ENCODE measurements at regions not wholly inside any gene's neighbourhood (a gene's known extent, or its start where the extent isn't known, plus 50 kb on each side); places are given as distances from the start of the nearest gene placed in this dataset.

- no peak for DNase-seq (ENCODE audit: low spot score)
Measured at GRCh38 chr12:60042835-60043234, 447.0 kb downstream of the SLC16A7 start.

- DNase-seq (ENCODE audit: low spot score) = no peak
Measured at GRCh38 chr12:60043236-60043635, 447.4 kb downstream of the SLC16A7 start.

DNA sequence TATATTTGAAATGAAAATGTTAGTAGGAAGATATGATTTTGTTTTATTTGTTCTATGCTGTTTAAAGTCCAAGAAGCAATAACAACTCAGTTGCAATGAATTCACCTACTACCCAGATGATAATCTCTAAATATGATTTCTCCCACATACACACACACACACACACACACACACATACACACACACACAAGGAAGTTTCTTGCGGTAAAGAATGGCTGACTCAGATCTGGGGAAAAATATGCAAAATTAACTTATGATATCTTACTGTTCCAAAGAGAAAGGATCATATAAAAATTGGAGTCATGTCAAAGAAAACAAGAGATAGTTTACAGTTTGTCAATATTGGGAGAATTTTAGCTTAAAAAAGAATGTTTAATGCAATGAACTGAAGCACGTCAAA, 456.7 kb downstream of the SLC16A7 start:
- DNase-seq (ENCODE audit: low spot score) = no peak

DNA sequence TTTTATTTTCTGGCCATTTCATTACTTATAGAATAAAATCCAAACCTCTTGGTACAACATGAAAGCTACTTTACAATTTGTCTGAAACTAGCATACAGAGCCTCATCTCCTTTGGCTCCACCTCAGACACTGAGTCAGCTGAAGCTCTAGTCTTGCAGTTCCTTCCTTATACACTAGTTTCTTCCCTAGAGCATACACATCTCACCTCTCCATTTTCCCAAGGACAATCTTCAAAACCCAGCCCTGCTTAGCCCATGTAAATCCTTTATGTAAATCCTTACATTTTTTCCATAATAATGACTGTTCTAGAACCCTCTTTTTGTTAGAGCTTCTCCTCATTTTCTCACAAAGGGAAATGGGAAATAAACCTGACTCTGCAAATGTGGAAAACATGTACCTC, 463.4 kb downstream of the SLC16A7 start:
- no peak for DNase-seq (ENCODE audit: low spot score)

- DNase-seq (ENCODE audit: low spot score) = no peak
Measured at GRCh38 chr12:60066655-60067054, 470.8 kb downstream of the SLC16A7 start.

GRCh38 chr12:60070552-60070951, 474.7 kb downstream of the SLC16A7 start:
- DNase-seq (ENCODE audit: low spot score) = no peak

- no peak for DNase-seq (ENCODE audit: low spot score)
Measured at GRCh38 chr12:60071759-60072191, 475.9 kb downstream of the SLC16A7 start.

GRCh38 chr12:60072911-60073310, 477.1 kb downstream of the SLC16A7 start:
- no peak for DNase-seq (ENCODE audit: low spot score)

- no peak for DNase-seq (ENCODE audit: low spot score)
Measured at GRCh38 chr12:60075091-60075490, 479.3 kb downstream of the SLC16A7 start.

DNA sequence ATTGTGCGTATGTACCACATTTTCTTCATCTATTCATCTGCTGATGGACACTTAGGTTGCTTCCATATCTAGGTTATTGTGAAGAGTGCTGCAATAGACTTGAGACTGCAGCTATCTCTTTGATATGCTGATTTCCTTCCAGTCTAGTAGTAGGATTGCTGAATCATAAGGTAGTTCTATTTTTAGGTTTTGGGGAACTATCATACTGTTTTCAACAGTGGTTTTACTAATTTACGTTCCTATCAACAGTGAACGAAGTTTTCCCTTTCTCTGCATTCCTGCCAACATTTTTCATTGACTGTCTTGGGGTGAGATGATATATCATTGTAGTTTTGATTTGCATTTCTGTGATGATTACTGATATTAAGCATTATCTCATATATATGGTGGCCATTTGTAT, 482.2 kb downstream of the SLC16A7 start:
- no peak for DNase-seq (ENCODE audit: low spot score)

DNA sequence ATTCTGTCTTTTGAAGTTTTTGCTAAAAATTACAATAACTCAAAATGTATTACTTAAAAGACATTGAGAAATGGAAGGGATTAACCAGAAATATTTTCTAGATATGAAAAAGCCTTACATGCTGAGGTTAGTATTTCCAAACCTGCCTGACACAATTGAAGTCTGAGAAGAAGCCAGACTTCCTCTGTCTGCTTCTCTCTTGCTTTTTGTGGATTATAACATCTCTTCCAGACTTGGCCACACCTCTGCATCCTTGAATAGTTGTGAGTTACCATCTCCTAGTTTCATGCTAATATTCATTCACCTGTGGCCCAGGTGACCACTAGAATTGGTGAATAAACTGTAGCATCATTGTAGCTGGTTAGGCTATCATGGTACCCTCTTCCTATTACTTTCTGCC, 497.6 kb downstream of the SLC16A7 start:
- DNase-seq (ENCODE audit: low spot score) = no peak

DNA sequence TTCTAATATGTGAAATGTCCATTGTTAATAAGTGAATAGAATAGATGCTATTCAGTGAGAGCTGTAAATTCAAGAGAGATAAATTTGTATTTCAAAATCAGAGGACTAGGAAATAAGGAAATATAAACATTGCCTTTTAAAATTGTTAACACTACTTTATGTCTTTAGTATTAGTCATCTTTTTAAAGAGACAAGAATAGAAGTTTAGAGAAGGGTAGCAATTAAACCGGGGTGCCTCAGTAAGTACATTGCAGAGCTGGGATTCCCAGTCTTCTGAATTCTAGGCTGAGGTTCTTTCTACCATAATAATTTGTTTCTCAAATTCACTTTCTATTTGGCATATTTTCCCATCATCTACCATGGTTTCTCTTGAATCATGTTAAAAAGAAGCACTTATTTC, 498.6 kb downstream of the SLC16A7 start:
- DNase-seq (ENCODE audit: low spot score) = no peak

GRCh38 chr12:60096727-60097126, 500.9 kb downstream of the SLC16A7 start:
- DNase-seq (ENCODE audit: low spot score) = no peak

GRCh38 chr12:60100160-60100559, 504.3 kb downstream of the SLC16A7 start:
- DNase-seq (ENCODE audit: low spot score) = no peak

- no peak for DNase-seq (ENCODE audit: low spot score)
Measured at GRCh38 chr12:60100852-60101251, 505.0 kb downstream of the SLC16A7 start.

GRCh38 chr12:60101715-60102114, 505.9 kb downstream of the SLC16A7 start:
- DNase-seq (ENCODE audit: low spot score) = no peak

- no peak for DNase-seq (ENCODE audit: low spot score)
Measured at GRCh38 chr12:60106214-60106613, 510.4 kb downstream of the SLC16A7 start.

GRCh38 chr12:60107992-60108391, 512.2 kb downstream of the SLC16A7 start:
- DNase-seq (ENCODE audit: low spot score) = no peak

- DNase-seq (ENCODE audit: low spot score) = no peak
Measured at GRCh38 chr12:60112063-60112462, 516.2 kb downstream of the SLC16A7 start.

DNA sequence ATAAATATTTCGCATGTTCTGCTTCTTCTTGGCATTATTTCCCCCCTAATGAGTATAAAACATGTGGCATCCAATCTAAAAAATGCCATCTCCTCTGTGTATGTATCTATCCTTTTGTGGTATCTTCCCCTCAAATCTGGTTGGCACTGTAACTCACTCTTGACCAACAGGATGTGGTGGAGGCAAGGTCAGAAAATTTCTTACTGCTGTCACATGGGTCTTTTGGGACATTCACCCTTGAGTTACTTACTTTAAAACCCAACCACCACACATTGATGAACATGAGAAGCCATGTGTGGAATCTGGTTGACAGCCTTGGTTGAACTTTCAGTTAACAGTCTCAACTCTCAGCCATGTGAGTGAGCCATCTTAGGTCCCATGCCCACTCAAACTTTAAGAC, 516.9 kb downstream of the SLC16A7 start:
- no peak for DNase-seq (ENCODE audit: low spot score)

DNA sequence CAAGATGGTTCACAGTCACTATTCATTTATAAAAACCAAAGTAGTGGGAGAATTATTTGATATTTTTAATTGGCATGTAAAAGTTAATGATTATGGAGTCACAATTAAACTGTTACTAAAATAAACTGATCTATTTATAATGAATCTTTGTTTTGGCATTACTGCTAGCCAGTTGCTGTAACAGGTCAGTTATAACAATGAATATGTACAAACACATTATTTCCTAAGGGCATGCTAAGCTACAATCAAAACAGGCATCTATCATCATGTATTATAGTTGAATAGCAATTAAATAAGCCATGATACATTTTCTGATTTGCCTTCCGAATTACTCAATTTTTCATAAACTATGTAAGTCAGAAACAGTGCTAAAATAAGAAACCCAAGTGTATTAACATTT, 518.3 kb downstream of the SLC16A7 start:
- no peak for DNase-seq (ENCODE audit: low spot score)

GRCh38 chr12:60119327-60119726, 523.5 kb downstream of the SLC16A7 start:
- DNase-seq (ENCODE audit: low spot score) = no peak

- no peak for DNase-seq (ENCODE audit: low spot score)
Measured at GRCh38 chr12:60120199-60120598, 524.4 kb downstream of the SLC16A7 start.

DNA sequence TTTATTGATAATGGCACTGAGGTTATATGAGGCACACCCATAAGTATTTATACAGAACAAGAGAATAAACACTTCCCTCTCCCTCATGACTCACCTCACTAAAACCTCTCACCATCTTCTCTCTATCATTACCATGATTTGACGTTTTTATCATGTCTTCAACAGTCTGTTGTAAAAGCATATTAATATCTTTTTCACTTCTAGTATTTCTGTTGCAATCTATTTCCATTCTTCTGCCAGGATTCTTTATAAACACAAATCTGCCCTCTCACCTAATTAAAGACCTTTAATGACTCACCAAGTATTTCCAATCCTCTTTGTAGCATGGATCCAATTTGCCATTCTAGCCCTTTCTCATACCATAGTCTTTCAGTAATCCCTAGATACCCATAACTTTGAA, 527.7 kb downstream of the SLC16A7 start:
- no peak for DNase-seq (ENCODE audit: low spot score)

DNA sequence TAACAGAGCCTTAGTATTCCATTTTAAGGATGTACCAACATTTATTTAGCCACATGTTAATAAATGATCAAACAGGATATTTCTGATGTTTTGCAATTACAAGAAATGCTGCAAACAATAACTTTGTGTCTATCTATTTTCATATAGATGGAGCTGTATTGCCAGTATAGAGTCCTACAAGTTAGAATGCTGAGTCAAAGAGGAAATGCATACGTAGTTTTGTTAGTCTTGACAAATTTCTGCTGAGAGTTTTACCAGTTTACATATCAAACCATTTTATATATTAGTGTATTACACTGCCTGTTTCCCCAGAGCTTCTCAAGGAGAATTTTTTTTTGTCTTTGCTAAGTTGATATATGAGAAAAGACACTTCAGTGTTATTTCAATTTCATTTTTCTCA, 541.7 kb downstream of the SLC16A7 start:
- DNase-seq (ENCODE audit: low spot score) = no peak

All from globus pallidus (tissue), 1 donor.